ENCODE measurements at regions not wholly inside any gene's neighbourhood (a gene's known extent, or its start where the extent isn't known, plus 50 kb on each side); places are given as distances from the start of the nearest gene placed in this dataset.
"Not testable (repeated sequence)": the region's sequence is repeated elsewhere in the genome, so short reads cannot be mapped to it uniquely, and the experiment has no call there.

- DNase-seq = no peak
Measured at GRCh38 chr6:4653141-4653540, 123.1 kb upstream of the CDYL start.

GRCh38 chr6:4651831-4652467 is 124.3 kb upstream of the CDYL start:
- no peak for DNase-seq

GRCh38 chr6:4649728-4650127 is 126.5 kb upstream of the CDYL start:
- DNase-seq = no peak

DNA sequence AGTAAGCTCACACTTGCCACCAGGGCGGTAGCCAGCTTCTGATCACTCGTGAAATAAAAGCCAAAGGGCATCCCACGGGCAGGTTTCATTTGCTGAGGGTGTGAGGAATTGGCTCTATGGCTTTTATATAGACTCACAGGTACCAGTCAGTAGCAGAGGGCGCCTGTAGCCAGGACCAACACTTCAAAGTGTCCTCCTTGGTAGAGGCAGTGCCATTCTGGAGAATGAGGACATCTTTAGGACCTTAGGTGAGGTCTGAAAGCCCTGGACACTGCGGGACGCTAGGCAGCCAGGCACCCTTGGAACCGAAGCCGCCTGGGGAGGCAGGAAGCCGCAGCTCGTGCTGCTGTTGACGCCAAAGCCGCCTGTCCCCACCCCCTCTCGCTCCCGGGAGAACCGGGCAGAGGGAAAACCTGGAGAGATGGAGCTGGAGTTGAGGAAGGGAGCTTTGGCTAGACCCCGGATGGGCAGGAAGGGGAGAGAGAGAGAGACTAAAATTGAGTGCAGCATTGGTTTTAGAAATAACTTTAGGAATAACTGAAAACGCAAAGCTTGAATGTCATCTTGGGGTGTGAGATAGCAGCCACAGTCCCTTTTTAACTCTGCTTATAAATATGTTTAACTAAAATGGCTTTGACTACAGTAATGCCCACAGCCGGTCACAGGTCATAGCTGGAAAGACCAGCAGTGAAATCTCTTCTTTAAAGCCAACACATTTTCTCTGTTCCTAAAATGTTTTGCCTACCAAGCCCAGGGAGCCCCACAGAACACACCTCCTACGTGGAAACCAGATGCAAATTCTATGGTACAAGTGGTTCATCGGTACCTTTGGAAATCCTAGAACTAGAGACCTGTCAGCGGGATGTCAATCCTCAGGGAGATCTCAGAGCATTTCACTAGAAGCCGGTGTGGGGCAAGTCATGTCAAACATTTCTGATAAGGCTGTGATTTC is 128.5 kb upstream of the CDYL start:
- no peak for DNase-seq

- DNase-seq = no peak
Measured at GRCh38 chr6:4645713-4646360, 130.4 kb upstream of the CDYL start.

GRCh38 chr6:4644996-4645395 is 131.2 kb upstream of the CDYL start:
- DNase-seq = no peak

GRCh38 chr6:4641461-4641860 is 134.7 kb upstream of the CDYL start:
- DNase-seq = no peak

DNA sequence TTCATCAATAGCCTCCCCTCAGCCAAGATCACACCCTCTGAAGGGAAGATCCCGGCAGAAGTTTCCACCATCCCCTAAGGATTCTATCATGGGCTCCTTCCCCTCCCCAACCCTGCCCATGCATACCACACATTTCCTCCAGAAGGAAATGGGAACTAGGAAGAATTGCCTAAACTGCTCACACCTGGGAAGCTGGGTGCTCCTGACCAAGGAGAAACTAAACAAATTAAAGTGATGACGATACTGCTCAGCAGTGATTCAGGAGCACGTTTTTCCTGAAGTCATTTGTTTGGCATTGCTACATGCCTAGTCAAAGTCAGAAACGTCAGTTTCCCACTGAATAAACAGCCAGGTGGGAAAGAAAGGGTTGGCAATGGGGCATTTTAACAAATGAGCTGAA is 136.1 kb upstream of the CDYL start:
- DNase-seq = no peak

DNA sequence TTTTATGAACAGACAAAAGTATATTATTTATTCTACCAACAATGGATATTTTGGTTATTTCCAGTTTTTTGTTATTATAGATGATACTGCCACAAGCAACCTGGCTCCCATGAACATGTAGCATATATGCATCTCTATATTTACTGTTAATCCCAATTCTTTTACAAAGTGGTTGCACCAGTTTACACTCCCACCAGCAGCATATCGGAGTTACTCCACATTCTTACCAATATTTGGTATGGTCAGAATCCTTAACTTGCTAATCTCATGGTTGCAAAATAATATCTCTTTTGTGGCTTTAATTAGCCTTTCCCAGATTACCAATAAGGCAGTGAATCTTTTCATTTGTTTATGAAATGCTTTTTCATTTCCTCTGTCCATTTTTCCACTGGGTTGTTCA is 137.6 kb upstream of the CDYL start:
- DNase-seq = no peak

DNA sequence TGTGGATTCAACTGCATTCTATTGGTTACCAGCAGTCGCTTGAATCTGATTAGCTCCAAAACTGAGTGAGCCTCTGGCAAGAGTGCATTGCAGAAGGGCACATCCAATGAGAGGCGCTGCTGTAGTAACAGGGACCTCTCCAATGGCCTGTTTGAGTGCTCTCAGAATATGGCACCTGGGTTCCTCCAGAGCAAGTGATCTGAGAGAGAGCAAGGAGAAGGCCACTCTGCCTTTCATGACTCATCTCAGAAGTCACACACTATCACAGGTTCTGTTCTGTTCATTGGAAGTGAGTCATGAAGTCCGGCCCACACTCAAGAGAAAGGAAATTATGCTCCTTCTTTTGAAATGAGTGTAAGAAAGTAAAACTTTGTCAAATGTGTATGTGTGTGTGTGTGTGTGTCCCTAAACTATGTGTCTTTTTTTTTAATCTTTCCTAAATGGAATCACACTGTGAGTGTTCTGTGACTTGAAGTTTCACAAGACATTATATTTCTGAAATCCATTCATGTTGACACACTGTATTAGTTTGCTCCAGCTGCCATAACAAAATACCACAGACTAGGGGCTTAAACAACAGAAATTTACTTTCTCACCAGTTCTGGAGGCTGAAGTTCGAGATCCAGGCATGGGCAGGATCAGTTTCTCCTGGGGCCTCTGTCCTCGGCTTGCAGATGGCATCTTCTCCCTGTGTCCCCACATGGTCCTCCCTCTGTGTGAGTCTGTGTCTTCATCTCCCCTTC is 138.3 kb upstream of the CDYL start:
- no peak for DNase-seq

DNA sequence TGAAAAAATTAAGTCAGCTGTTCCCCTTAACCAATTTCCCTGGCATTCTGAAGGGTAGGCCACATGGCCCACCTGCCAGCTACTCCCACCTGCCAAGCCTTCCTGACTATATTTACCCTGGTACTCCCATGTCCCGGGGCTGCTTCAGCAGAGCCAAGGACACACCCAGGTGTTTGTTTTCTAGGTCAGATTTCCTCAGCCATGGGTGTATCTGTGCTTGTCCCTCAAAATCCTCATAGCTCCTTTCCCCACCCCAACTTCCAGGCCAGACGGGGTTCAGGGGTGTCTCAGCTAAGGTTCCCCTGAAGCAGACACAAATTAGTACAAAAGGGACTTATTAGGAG is 139.4 kb upstream of the CDYL start:
- DNase-seq = no peak

DNA sequence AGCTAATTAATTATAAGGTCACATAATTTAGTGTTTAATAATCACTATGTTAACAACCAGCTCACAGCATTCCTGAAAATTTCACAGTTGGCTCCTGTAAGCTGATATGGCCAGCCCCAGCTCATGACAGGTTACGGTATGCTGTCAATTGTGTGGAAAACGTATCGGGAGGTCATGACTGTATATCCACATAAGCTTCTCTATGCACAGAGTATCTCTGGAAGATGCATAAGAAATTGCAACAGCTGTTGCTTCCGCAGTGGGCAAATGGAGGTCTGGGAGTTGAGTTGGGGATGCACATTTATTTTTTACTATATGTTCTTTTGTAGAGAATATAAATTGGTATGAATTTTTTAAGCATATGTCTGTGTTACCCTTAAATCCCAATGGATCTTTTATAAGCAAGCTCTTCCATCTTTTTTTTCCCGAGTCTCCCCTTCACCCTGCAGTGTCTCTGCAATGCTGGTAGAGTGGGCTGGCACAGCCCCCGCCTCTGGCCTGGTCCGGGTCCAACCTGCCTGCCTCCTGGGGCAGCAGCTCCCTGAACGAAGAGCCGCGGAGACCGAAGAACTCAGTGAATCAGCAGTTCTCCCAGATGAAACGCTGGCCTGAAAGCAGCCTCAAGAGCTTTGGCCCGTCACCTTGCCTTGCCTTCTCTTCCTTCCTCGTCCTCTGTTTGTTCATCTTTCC is 139.9 kb upstream of the CDYL start:
- DNase-seq = no peak

DNA sequence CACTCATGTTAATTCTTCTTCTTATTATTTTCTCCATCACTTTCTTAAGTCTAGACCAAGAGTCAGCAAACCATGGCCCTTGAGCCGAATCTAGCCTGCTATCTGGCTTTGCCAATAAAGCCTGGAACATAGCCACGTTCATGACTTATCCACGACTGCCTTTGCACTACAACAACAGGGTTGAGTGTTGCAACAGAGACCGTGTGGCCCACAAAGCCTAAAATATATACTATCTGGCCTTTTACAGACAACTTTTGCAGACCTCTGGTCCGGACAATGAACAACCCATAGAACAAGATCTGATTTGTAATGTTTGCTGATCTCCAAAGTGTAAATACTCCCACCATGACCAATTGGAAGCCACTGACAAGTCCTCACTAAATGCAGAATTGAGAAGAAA is 140.5 kb upstream of the CDYL start:
- no peak for DNase-seq

- DNase-seq = no peak
Measured at GRCh38 chr6:4632421-4632820, 143.8 kb upstream of the CDYL start.

- DNase-seq = not testable (repeated sequence)
Measured at GRCh38 chr6:4629789-4630188, 146.4 kb upstream of the CDYL start.

GRCh38 chr6:4625557-4625956 is 150.6 kb upstream of the CDYL start:
- DNase-seq = no peak

DNA sequence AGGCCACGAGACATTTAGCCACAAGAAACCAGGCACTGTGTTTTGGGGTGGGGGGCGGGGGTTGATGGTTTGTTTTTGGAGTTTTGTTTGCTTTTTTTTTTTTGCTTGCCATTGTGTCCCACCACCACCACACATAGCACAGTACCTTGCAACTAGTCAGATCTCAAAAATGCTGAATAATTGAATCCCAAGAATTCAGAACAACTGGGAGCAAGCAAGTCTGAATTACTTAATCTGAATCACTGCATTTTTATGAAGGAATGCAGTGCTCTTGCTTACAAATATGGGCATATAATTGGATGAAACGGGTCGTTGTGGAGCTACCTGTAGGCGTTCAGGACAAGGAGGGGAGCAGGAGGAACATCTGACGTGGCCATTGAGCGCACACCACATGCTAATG is 151.5 kb upstream of the CDYL start:
- DNase-seq = no peak

DNA sequence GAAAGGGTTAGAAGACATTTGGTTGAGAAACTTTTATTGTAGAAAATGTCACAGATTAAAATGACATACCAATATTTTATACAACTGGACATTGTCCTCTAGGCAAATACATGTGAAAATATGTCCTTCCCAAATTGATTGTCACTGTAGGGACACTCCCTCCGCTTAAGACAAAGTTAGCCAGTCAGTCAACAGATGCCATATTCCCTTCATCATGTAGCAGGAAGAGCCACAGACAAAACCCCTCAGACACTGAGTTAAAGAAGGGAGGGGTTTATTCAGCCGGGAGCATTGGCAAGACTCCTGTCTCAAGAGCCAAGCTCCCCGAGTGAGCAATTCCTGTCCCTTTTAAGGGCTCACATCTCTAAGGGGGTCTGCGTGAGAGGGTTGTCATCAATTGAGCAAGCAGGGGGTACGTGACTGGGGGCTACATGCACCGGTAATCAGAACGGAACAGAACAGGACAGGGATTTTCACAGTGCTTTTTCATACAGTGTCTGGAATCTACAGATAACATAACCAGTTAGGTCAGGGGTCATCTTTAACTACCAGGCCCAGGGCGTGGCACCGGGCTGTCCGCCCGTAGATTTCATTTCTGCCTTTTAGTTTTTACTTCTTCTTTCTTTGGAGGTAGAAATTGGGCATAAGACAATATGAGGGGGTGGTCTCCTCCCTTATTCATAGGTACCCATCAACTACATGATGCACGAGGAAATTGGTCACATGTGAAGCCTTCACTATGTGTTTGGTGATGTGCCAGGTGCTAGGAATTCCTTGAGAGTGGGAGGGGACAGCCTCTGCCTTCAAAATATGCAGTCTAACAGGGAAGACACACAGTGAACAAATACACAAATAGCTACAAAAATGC is 155.7 kb upstream of the CDYL start:
- no peak for DNase-seq

GRCh38 chr6:4616311-4616710 is 159.9 kb upstream of the CDYL start:
- DNase-seq = no peak

DNA sequence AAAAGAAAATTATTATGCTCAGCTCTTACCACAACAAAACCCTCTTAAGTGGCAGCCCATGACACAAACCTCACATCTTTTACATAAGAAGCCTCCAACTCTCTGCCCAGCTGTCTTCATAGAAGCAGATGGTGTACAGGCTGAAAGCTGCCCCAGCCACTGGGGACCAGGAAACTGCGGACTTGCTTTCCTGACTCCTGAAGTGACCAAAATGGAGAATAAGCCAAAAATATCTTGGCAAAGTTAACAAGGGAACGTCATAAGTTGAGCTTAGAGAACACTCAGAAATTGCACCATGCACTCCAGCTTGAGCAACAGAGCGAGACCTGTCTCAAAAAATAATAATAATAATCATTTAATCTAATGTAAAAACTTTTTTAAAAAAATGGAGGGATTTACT is 160.3 kb upstream of the CDYL start:
- DNase-seq = no peak

DNA sequence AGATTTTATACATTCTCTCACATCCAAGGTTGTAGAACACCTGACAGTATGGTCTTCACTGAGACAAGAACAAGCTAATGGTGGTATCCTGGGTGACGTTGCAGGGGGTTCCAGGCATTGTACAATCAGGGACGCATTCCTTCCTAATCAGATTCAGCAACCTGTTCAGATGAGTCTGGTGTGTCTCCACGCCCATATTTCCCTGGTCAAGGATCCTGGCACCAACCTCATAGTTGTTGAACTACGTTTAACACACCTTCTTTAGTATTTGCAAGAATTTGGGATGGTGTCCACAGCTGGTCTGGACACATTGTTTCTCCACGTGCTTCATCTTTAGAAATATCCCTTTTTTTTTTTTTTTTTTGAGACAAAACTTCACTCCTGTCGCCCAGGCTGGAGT is 161.0 kb upstream of the CDYL start:
- DNase-seq = no peak

GRCh38 chr6:4614637-4615036 is 161.6 kb upstream of the CDYL start:
- no peak for DNase-seq
